AG09309 (cell line): ENCODE measurements at regions not wholly inside any gene's neighbourhood (a gene's known extent, or its start where the extent isn't known, plus 50 kb on each side); places are given as distances from the start of the nearest gene placed in this dataset.

Experiments used
- DNase-seq: peaks from one replicate; pipeline ENCODE4 v3.0.0-alpha.2; 2010; ENCODE audit warnings: low read depth
- H3K4me3 ChIP-seq: 2 replicates; pipeline ENCODE4 v1.5.1; 2011; ENCODE audit warnings: mild to moderate bottlenecking, low read depth, low read length, moderate library complexity; ENCODE audit not compliant: control insufficient read depth
- CTCF ChIP-seq: IDR thresholded peaks from 2 replicates; pipeline ENCODE4 v1.5.1; 2011; ENCODE audit warnings: mild to moderate bottlenecking, low read depth, low read length, inconsistent platforms; ENCODE audit not compliant: insufficient read depth, control insufficient read depth; ENCODE audit errors: missing control alignments

- H3K4me3 ChIP-seq = no peak overlapping the region
- no peak for DNase-seq
- TF ChIP-seq CTCF = no peak
Measured at GRCh38 chr18:75497576-75498235, 70.2 kb upstream of the SMIM21 start.

- no peak for DNase-seq
- TF ChIP-seq CTCF = no peak
Measured at GRCh38 chr18:75496151-75496550, 68.6 kb upstream of the SMIM21 start.

GRCh38 chr18:75492852-75493251 lies 65.3 kb upstream of the SMIM21 start:
- no peak for TF ChIP-seq CTCF
- DNase-seq = no peak

More at GRCh38 chr18:75496151-75496550, 68.6 kb upstream of the SMIM21 start:
- H3K4me3 ChIP-seq = no peak overlapping the region

GRCh38 chr18:75491361-75491760 lies 63.9 kb upstream of the SMIM21 start:
- no peak for TF ChIP-seq CTCF
- DNase-seq = no peak
- no peak overlapping the region for H3K4me3 ChIP-seq

More at GRCh38 chr18:75492852-75493251, 65.3 kb upstream of the SMIM21 start:
- H3K4me3 ChIP-seq = no peak overlapping the region

GRCh38 chr18:75489493-75490190 lies 62.1 kb upstream of the SMIM21 start:
- TF ChIP-seq CTCF = no peak
- peak; percentile 85 for DNase-seq
- H3K4me3 ChIP-seq = no peak overlapping the region; the same call in 1 of the 2 replicates

GRCh38 chr18:75483662-75484061 lies 56.2 kb upstream of the SMIM21 start:
- no peak for TF ChIP-seq CTCF
- H3K4me3 ChIP-seq = no peak overlapping the region
- DNase-seq = no peak

GRCh38 chr18:75482880-75483279 lies 55.4 kb upstream of the SMIM21 start:
- no peak for TF ChIP-seq CTCF
- no peak for DNase-seq
- no peak overlapping the region for H3K4me3 ChIP-seq
